ENCODE measurements at regions not wholly inside any gene's neighbourhood (a gene's known extent, or its start where the extent isn't known, plus 50 kb on each side); places are given as distances from the start of the nearest gene placed in this dataset.

- H3K4me3 Mint-ChIP-seq (ENCODE audit: unreplicated experiment): no peak overlapping the region
- H3K9me3 ChIP-seq: no peaks in the 10 kb centered on the region
- ChIA-PET CTCF (no interaction called here), POLR2A (no interaction called here)
- H3K27me3 ChIP-seq (replicated peaks; ENCODE audit: control insufficient read depth, insufficient read depth, low read length): peaks cover 3% of the 10 kb centered on the region; the same call in 1 of the 2 replicates
- intact Hi-C loops (cut with micrococcal nuclease; ENCODE audit: unreplicated experiment): no loop called here
- DNase-seq: no peak
- H3K9me3 Mint-ChIP-seq (ENCODE audit: unreplicated experiment): no peaks in the 10 kb centered on the region
- TF ChIP-seq CTCF (IDR thresholded peaks at IDR 0.05; ENCODE audit: insufficient read depth in 1 of 2, low read depth in 1 of 2, low read length in 1 of 2, severe bottlenecking in 1 of 2, unreplicated experiment in 1 of 2): no peak
- no peak overlapping the region for H3K27ac Mint-ChIP-seq (ENCODE audit: unreplicated experiment)
- H3K4me1 ChIP-seq: peaks cover 6% of the 10 kb centered on the region
- no TSS peak for BruUV-seq (replicated peaks)
- no peaks in the 10 kb centered on the region for H3K36me3 ChIP-seq (ENCODE audit: control insufficient read depth, insufficient read depth, low read length)
- no peak overlapping the region for H3K4me3 ChIP-seq (ENCODE audit: low read depth, low read length)
- H3K27me3 Mint-ChIP-seq (ENCODE audit: insufficient read depth, unreplicated experiment): peaks cover 35% of the 10 kb centered on the region
- no peaks in the 10 kb centered on the region for H3K4me1 Mint-ChIP-seq (ENCODE audit: low read depth, unreplicated experiment)
- H3K36me3 Mint-ChIP-seq (ENCODE audit: insufficient read depth, unreplicated experiment): no peaks in the 10 kb centered on the region
These were observed 80.8 kb downstream of the NR2F2 start for GRCh38 chr15:96411056-96412031.

- no TSS peak for BruUV-seq (replicated peaks)
- intact Hi-C loops (cut with micrococcal nuclease; ENCODE audit: unreplicated experiment): no loop called here
- peaks cover 4% of the 10 kb centered on the region; the same call in 1 of the 2 replicates for H3K27me3 ChIP-seq (replicated peaks; ENCODE audit: control insufficient read depth, insufficient read depth, low read length)
- Mint-ChIP-seq H3K36me3 (ENCODE audit: insufficient read depth, unreplicated experiment) (no peaks in the 10 kb centered on the region), H3K27ac (ENCODE audit: unreplicated experiment) (no peak overlapping the region), H3K9me3 (ENCODE audit: unreplicated experiment) (no peaks in the 10 kb centered on the region), H3K27me3 (ENCODE audit: insufficient read depth, unreplicated experiment) (peaks cover 34% of the 10 kb centered on the region), H3K4me3 (ENCODE audit: unreplicated experiment) (no peak overlapping the region), H3K4me1 (ENCODE audit: low read depth, unreplicated experiment) (peaks cover 2% of the 10 kb centered on the region)
- H3K9me3 ChIP-seq: no peaks in the 10 kb centered on the region
- TF ChIP-seq CTCF (IDR thresholded peaks at IDR 0.05; ENCODE audit: insufficient read depth in 1 of 2, low read depth in 1 of 2, low read length in 1 of 2, severe bottlenecking in 1 of 2, unreplicated experiment in 1 of 2): no peak
- H3K4me1 ChIP-seq: peaks cover 6% of the 10 kb centered on the region
- H3K36me3 ChIP-seq (ENCODE audit: control insufficient read depth, insufficient read depth, low read length): no peaks in the 10 kb centered on the region
- CTCF ChIA-PET: no interaction called here
- no peak for DNase-seq
- POLR2A ChIA-PET: no interaction called here
- H3K4me3 ChIP-seq (ENCODE audit: low read depth, low read length): no peak overlapping the region
These were observed 81.8 kb downstream of the NR2F2 start for GRCh38 chr15:96412045-96412905.

- H3K27me3 Mint-ChIP-seq (ENCODE audit: insufficient read depth, unreplicated experiment): peaks cover 34% of the 10 kb centered on the region
- H3K27ac Mint-ChIP-seq (ENCODE audit: unreplicated experiment): no peak overlapping the region
- peaks cover 7% of the 10 kb centered on the region for H3K4me1 Mint-ChIP-seq (ENCODE audit: low read depth, unreplicated experiment)
- intact Hi-C loops (cut with micrococcal nuclease; ENCODE audit: unreplicated experiment): no loop called here
- H3K36me3 Mint-ChIP-seq (ENCODE audit: insufficient read depth, unreplicated experiment): no peaks in the 10 kb centered on the region
- H3K9me3 Mint-ChIP-seq (ENCODE audit: unreplicated experiment): no peaks in the 10 kb centered on the region
- no peak for DNase-seq
- no TSS peak for BruUV-seq (replicated peaks)
- peaks cover 6% of the 10 kb centered on the region for H3K4me1 ChIP-seq
- H3K4me3 Mint-ChIP-seq (ENCODE audit: unreplicated experiment): no peak overlapping the region
- POLR2A ChIA-PET: no interaction called here
- CTCF ChIA-PET: no interaction called here
- peaks cover 6% of the 10 kb centered on the region; the same call in 1 of the 2 replicates for H3K27me3 ChIP-seq (replicated peaks; ENCODE audit: control insufficient read depth, insufficient read depth, low read length)
- H3K4me3 ChIP-seq (ENCODE audit: low read depth, low read length): no peak overlapping the region
- TF ChIP-seq CTCF (IDR thresholded peaks at IDR 0.05; ENCODE audit: insufficient read depth in 1 of 2, low read depth in 1 of 2, low read length in 1 of 2, severe bottlenecking in 1 of 2, unreplicated experiment in 1 of 2): no peak
- no peaks in the 10 kb centered on the region for H3K36me3 ChIP-seq (ENCODE audit: control insufficient read depth, insufficient read depth, low read length)
- no peaks in the 10 kb centered on the region for H3K9me3 ChIP-seq
These were observed 82.4 kb downstream of the NR2F2 start for GRCh38 chr15:96412906-96413231.
